ENCODE measurements at regions not wholly inside any gene's neighbourhood (a gene's known extent, or its start where the extent isn't known, plus 50 kb on each side); places are given as distances from the start of the nearest gene placed in this dataset.

- TF ChIP-seq EZH2phosphoT487 (IDR thresholded peaks at IDR 0.05; ENCODE audit: insufficient read depth, low read depth) (no peak), EZH2 (IDR thresholded peaks at IDR 0.05; ENCODE audit: insufficient read depth, poor library complexity, severe bottlenecking) (no peak)
These were observed 540.1 kb upstream of the MIS18BP1 start for GRCh38 chr14:45793081-45793480.
